ENCODE measurements at regions not wholly inside any gene's neighbourhood (a gene's known extent, or its start where the extent isn't known, plus 50 kb on each side); places are given as distances from the start of the nearest gene placed in this dataset.

DNA sequence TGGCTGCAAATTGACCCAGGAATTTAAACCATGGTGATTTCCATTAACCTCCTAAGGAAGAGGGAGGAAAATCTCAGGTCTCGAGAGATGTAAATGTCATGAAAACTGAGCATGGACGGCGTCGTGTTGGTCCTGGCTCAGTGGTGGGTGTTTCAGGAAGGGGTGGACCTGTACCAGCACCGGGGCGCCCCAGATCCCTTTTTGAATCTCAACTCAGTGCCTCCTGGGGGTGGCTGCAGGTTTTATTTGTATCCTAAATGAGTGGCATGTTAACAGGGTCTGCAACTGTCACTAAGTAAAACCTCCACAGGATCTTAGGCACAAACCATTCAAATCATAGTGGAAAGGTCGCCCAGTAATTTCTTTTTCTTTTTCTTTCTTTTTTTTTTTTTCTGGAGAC is 101.3 kb downstream of the ASCL4 start:
- TF ChIP-seq POLR2A (IDR thresholded peaks at IDR 0.05; ENCODE audit: low read length) (no peak), GATA1 (IDR thresholded peaks at IDR 0.05; ENCODE audit: low read depth, low read length) (no peak)
